ENCODE measurements at regions not wholly inside any gene's neighbourhood (a gene's known extent, or its start where the extent isn't known, plus 50 kb on each side); places are given as distances from the start of the nearest gene placed in this dataset.
"Not testable (repeated sequence)": the region's sequence is repeated elsewhere in the genome, so short reads cannot be mapped to it uniquely, and the experiment has no call there.

DNA sequence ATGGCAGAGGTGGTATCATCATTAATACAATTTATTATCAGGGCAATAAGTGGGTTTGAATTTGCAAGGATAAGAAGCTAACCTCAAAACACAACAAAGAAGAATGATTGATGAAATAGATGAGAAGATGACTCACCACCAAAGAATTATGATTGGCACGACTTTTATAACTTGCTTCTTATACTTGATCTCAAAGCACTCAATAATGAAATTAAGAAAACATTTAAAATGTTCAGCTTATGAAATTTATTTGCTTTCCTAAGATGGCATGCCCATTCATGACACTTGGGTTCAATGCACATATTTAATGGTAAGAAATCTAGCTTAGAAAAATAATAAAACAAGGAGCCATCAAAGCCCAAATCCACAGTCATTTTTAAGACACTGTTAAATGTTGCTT is 477.5 kb downstream of the GJA1 start:
- H3K4me3 ChIP-seq: no peak overlapping the region
- DNase-seq: no peak
- no peaks in the 10 kb centered on the region for H3K36me3 ChIP-seq
- H3K27me3 ChIP-seq: no peaks in the 10 kb centered on the region
- no peaks in the 10 kb centered on the region for H3K9me3 ChIP-seq

DNA sequence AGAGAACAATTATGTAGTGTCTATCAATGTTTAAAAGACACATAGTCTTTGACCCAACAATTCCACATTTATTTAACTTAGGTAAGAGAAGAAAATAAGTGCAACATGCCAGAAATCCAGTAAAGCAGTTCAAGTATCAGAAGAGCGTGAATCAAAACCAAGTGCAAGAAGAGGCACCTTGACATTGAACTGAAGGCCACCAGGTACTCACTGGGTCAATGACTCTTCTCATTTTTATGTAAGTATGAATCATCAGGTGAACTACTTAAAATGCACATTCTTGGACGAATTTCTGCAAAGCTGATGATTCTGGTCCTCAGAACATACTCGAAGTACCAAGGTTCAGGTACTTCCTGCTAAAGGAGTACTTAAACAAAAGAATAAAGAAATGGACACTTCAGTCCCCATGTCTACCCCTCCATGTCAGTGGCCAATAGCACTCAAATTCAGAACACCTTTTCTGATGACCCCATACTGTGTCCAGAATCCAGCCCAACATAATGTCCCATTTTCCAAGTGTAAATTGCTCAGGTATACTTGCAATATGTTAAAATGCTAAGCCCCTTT is 481.9 kb downstream of the GJA1 start:
- DNase-seq: no peak
- Histone ChIP-seq H3K36me3 (no peaks in the 10 kb centered on the region), H3K27me3 (no peaks in the 10 kb centered on the region), H3K9me3 (no peaks in the 10 kb centered on the region), H3K4me3 (no peak overlapping the region)

DNA sequence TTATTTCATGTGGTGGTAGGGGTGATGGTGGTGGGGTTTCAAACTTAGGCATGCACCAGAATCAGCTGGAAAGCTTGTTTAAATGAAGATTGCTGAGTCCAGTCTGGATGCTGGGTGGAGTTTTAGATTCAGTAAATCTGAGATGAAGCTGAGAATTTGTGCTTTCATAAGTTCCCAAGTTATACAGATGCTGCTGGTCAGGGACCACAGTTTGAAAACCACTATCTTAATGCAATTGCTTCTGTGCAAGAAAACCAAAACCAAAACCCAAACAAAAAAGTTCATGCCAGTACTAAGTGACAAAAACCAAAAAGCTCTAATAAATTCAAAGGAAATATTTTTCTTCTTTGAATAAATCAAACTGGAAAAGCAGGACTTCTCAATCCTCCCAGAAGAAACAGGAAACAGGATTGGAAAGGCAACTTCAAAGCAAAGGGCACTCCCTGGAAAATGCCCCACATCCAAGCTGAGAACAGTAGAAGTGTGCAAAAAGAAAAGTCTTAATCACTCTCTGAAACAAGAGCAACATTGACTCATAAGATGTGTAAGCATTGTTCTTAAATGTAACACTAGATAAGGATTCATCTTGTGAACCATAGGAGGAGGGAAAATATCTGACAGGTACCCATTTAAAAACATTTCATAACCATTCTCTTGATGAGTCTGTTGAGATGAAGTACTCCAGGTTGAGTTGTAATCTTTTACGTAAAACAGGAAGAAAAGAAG is 481.5 kb upstream of the HSF2 start:
- H3K36me3 ChIP-seq: no peaks in the 10 kb centered on the region
- DNase-seq: no peak
- H3K9me3 ChIP-seq: no peaks in the 10 kb centered on the region
- no peak overlapping the region for H3K4me3 ChIP-seq
- H3K27me3 ChIP-seq: no peaks in the 10 kb centered on the region

DNA sequence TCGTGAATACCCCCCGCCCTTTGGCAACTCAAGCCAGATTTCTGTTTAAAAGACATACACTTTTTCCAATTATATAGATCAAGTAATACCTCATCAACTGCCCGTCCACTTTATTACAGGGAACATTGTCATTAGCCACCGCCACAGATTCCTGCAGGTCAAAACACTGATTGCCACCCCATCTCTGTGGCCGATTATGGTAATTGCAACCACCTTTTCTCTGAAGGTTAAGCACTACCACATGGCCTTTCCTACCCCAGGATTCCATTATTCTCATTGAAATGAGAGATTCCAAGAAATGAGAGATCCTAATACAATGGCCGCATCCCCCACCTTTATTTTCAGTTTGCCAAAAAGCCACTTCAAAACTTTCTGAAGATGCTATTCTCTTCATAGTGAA is 478.8 kb upstream of the HSF2 start:
- Histone ChIP-seq H3K36me3 (no peaks in the 10 kb centered on the region), H3K9me3 (no peaks in the 10 kb centered on the region), H3K4me3 (no peak overlapping the region), H3K27me3 (no peaks in the 10 kb centered on the region)
- DNase-seq: no peak

- H3K4me3 ChIP-seq: no peak overlapping the region
- no peak for DNase-seq
These were observed 474.4 kb upstream of the HSF2 start for GRCh38 chr6:121925024-121925423.

GRCh38 chr6:121925534-121926255 is 473.8 kb upstream of the HSF2 start:
- Histone ChIP-seq H3K4me3 (no peak overlapping the region), H3K27me3 (no peaks in the 10 kb centered on the region), H3K9me3 (no peaks in the 10 kb centered on the region), H3K36me3 (no peaks in the 10 kb centered on the region)
- no peak for DNase-seq

More at GRCh38 chr6:121925024-121925423, 474.4 kb upstream of the HSF2 start:
- Histone ChIP-seq H3K9me3 (no peaks in the 10 kb centered on the region), H3K27me3 (no peaks in the 10 kb centered on the region), H3K36me3 (no peaks in the 10 kb centered on the region)

GRCh38 chr6:121929301-121929700 is 470.2 kb upstream of the HSF2 start:
- Histone ChIP-seq H3K36me3 (no peaks in the 10 kb centered on the region), H3K4me3 (no peak overlapping the region), H3K27me3 (no peaks in the 10 kb centered on the region), H3K9me3 (no peaks in the 10 kb centered on the region)
- DNase-seq: no peak

DNA sequence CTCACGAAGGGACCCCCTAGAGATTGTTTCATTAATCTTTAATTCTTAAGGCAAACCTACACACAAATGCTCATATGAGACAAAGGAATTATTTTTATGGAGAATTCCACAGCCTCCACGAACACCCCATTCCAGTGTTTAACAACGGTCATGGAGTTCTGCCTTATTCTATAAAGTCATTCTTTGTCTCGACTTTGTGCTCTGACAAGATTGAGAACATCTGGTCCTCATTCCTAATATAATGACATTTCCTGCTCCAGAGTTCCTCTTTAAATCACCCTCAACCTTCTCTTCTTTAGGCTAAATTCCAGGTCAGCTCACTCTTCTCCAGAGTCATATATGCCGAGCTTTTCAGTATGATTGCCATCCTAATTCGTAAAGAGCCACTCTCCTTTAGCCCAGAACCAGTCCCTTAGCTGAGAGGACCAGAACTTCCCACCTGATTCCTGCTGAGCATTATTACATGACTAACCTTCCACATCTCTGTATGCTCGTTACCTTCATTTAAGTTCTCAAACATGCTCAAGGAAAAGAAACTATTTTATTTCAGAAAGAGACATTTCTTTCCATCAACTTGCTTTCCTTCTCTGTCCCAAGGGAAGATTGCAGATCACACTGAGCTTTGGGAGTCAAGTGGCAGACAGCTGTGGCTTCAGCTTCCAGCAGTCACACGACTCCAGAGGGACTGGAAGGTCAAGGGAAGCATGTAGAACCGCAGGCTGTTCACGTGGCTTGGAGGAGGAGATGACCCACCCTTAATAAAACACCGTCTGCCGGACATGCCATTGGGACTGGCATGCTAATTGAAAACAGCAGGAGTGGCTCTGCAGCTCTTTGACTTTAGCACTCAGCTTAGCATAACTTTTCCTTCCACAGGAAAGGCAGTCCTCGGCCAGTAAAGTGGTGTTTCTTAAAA is 467.1 kb upstream of the HSF2 start:
- no peak overlapping the region for H3K4me3 ChIP-seq

GRCh38 chr6:121934451-121934850 is 465.0 kb upstream of the HSF2 start:
- no peak for DNase-seq
- H3K36me3 ChIP-seq: no peaks in the 10 kb centered on the region
- no peaks in the 10 kb centered on the region for H3K27me3 ChIP-seq
- peaks cover 2% of the 10 kb centered on the region; the same call in 1 of the 2 replicates for H3K9me3 ChIP-seq
- no peak overlapping the region for H3K4me3 ChIP-seq

More for the DNA sequence above, 467.1 kb upstream of the HSF2 start:
- H3K9me3 ChIP-seq: peaks cover 2% of the 10 kb centered on the region; the same call in 1 of the 2 replicates
- no peaks in the 10 kb centered on the region for H3K27me3 ChIP-seq
- no peaks in the 10 kb centered on the region for H3K36me3 ChIP-seq
- peak; percentile 82 for DNase-seq

- Histone ChIP-seq H3K9me3 (no peaks in the 10 kb centered on the region), H3K4me3 (no peak overlapping the region), H3K36me3 (no peaks in the 10 kb centered on the region), H3K27me3 (no peaks in the 10 kb centered on the region)
- DNase-seq: no peak
These were observed 458.7 kb upstream of the HSF2 start for GRCh38 chr6:121940728-121941127.

DNA sequence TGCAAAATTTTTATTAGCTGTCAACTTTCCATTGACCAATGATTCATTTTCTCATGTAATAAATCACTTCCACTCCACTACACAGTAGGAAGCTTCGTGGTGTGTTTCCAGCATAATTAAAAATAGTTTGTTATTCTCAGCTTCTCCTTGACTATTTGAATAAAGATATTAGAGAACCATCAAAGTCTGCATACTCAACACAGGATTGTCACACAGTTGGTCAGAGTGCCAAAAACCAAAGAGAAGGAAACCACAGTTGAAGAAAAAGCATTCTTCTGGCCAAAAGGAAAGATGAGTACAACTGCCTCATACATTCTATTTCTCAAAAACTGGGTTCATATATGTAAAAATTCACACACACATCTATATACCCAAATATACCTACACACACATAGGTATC is 455.1 kb upstream of the HSF2 start:
- H3K27me3 ChIP-seq: no peaks in the 10 kb centered on the region
- no peaks in the 10 kb centered on the region for H3K36me3 ChIP-seq
- DNase-seq: peak; percentile 4
- H3K4me3 ChIP-seq: no peak overlapping the region
- 0 out of 2 replicates have a peak, but pooled peaks cover 4% of the 10 kb centered on the region for H3K9me3 ChIP-seq

- Histone ChIP-seq H3K27me3 (no peaks in the 10 kb centered on the region), H3K9me3 (0 out of 2 replicates have a peak, but pooled peaks cover 4% of the 10 kb centered on the region), H3K4me3 (no peak overlapping the region), H3K36me3 (no peaks in the 10 kb centered on the region)
- DNase-seq: no peak
These were observed 448.3 kb upstream of the HSF2 start for GRCh38 chr6:121951123-121951522.

DNA sequence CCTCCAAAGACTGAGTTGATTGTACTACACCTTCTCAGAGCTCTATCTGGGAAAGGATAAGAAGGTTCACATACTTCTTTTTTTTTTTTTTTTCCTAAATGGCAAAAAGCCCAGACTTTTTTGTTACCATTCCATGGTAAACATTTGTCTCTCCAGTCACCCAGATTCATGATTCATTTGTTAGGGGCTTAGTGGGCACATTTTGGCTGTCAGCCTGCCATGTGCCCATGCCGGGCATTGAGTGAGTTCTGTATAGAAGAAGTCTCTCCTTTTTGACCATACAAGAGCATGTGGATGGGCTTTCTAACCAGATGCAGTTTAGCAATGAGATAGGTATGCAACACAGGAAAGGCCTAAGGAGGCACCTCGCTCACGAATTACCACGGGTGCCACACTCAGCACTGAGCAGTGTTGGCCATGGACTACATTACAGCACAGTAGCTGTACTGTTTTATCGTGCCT is 447.5 kb upstream of the HSF2 start:
- no peaks in the 10 kb centered on the region for H3K36me3 ChIP-seq
- H3K9me3 ChIP-seq: 0 out of 2 replicates have a peak, but pooled peaks cover 4% of the 10 kb centered on the region
- DNase-seq: peak; percentile 92
- no peaks in the 10 kb centered on the region for H3K27me3 ChIP-seq
- no peak overlapping the region for H3K4me3 ChIP-seq

DNA sequence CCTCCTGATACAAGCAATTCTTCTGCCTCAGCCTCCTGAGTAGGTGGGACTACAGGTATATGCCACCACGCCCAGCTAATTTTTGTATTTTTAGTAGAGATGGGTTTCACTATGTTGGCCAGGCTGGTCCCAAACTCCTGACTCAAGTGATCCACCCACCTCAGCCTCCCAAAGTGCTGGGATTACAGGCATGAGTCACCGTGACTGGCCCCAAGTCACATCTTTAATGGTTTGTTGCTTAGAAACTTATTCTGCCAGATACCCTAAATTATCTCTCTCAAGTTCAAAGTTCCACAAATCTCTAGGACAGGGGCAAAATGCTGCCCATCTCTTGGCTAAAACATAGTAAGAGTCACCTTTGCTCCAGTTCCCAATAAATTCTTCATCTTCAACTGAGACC is 444.1 kb upstream of the HSF2 start:
- not testable (repeated sequence) for H3K4me3 ChIP-seq, H3K36me3 ChIP-seq, H3K9me3 ChIP-seq, H3K27me3 ChIP-seq
- DNase-seq: peak; percentile 49

DNA sequence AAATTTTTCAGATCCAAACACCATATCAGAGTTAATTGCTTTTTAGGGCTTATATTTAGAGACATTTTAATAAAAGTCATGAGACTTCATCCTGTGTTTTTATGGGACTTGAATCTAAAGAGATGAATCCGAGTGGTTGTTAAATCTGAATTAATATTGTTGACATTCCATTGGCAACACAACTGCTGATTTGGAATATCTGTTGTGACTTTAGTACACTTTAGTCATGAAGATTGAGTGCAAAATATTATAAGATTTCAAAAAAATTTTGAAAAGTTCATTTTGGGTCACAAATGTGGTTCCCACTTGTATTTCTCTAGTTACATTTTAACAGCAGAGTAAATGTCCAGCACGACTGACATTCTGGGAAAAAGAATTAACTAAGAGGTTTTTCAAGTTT is 442.7 kb upstream of the HSF2 start:
- Histone ChIP-seq H3K36me3 (no peaks in the 10 kb centered on the region), H3K4me3 (no peak overlapping the region), H3K9me3 (no peaks in the 10 kb centered on the region), H3K27me3 (no peaks in the 10 kb centered on the region)
- DNase-seq: no peak

DNA sequence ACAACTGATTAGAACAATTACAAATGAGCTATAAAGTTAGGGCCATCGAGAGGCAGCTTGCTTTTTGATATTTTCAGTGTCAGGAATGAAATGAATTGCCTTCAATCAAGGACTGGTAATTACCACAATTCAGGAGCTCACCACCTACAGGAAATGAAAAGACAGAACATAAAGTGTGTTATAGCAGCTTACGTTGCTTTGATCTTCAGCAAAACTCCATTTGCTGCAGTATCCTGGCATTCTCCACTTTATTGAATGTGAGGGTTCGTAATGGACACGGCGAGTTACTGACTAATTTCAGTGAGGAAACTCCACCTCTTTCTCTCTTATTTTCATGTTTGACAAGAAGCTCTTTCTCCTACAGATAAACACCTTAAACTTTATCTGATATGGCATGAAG is 440.0 kb upstream of the HSF2 start:
- H3K9me3 ChIP-seq: no peaks in the 10 kb centered on the region
- 0 out of 2 replicates have a peak overlapping the region, but pooled peaks have one; percentile 6 for H3K4me3 ChIP-seq
- H3K27me3 ChIP-seq: no peaks in the 10 kb centered on the region
- no peaks in the 10 kb centered on the region for H3K36me3 ChIP-seq
- DNase-seq: no peak

Measured in MG63 (cell line).